ENCODE measurements at regions not wholly inside any gene's neighbourhood (a gene's known extent, or its start where the extent isn't known, plus 50 kb on each side); places are given as distances from the start of the nearest gene placed in this dataset.
A peak's percentile ranks its signal among the peaks of the same experiment; 100 is the strongest.

DNA sequence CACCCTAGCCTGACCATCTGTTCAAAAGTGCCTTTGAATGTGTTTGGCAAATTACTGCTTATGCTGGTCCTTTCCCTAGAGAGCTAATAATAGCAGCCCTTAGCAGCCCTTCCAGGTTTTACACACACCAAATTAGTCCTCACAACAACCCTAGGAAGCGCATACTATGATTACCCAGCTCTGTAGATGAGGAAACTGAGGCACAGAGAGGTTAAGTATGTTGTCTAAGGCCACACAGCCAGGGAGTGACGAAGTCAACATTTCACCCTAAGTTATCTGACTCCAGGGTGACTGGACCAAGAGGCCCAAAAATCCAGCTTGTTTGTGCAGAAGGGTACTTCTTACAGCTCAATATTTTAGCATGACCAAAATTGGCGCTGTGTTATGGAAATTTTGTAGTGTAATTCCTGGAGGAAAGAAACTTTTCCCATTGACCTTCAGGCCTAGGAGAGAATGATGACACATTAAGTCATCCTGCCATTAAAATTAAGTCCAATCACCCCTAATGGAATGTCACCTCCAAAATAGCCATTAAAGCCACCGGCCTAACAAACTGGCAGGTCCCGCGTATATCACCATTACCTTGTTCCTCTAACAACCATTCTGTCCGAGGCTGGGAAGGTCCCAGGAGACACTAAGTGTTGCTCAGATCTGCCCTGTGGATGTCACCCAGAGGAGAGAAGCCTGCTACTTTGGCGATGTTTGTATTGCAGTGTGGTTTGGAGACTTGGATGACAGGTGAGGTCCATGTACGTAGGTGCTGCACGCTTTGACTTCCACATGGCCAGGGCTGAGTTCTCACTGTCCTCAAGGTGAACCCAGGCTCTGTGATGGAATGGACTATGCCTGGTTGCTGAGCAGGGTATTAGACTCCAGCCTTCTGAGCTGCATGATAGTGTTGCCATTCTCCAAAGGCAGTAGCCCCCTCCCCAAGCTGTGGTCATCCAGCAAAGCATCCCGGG, 258.3 kb downstream of the TOMM20 start:
- Mint-ChIP-seq H3K27ac (ENCODE audit: unreplicated experiment) (peak overlapping the region; percentile 84), H3K9me3 (ENCODE audit: unreplicated experiment) (peaks cover 11% of the 10 kb centered on the region), H3K27me3 (ENCODE audit: unreplicated experiment) (peaks cover 5% of the 10 kb centered on the region), H3K36me3 (ENCODE audit: unreplicated experiment) (no peaks in the 10 kb centered on the region), H3K4me3 (ENCODE audit: unreplicated experiment) (peak overlapping the region; percentile 58), H3K4me1 (ENCODE audit: low read depth, unreplicated experiment) (peaks cover 42% of the 10 kb centered on the region)
- TF ChIP-seq, protein P1, sequence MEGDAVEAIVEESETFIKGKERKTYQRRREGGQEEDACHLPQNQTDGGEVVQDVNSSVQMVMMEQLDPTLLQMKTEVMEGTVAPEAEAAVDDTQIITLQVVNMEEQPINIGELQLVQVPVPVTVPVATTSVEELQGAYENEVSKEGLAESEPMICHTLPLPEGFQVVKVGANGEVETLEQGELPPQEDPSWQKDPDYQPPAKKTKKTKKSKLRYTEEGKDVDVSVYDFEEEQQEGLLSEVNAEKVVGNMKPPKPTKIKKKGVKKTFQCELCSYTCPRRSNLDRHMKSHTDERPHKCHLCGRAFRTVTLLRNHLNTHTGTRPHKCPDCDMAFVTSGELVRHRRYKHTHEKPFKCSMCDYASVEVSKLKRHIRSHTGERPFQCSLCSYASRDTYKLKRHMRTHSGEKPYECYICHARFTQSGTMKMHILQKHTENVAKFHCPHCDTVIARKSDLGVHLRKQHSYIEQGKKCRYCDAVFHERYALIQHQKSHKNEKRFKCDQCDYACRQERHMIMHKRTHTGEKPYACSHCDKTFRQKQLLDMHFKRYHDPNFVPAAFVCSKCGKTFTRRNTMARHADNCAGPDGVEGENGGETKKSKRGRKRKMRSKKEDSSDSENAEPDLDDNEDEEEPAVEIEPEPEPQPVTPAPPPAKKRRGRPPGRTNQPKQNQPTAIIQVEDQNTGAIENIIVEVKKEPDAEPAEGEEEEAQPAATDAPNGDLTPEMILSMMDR (IDR thresholded peaks at IDR 0.05; ENCODE audit: partially characterized antibody, unreplicated experiment) = no peak
- DNase-seq = no peak

DNA sequence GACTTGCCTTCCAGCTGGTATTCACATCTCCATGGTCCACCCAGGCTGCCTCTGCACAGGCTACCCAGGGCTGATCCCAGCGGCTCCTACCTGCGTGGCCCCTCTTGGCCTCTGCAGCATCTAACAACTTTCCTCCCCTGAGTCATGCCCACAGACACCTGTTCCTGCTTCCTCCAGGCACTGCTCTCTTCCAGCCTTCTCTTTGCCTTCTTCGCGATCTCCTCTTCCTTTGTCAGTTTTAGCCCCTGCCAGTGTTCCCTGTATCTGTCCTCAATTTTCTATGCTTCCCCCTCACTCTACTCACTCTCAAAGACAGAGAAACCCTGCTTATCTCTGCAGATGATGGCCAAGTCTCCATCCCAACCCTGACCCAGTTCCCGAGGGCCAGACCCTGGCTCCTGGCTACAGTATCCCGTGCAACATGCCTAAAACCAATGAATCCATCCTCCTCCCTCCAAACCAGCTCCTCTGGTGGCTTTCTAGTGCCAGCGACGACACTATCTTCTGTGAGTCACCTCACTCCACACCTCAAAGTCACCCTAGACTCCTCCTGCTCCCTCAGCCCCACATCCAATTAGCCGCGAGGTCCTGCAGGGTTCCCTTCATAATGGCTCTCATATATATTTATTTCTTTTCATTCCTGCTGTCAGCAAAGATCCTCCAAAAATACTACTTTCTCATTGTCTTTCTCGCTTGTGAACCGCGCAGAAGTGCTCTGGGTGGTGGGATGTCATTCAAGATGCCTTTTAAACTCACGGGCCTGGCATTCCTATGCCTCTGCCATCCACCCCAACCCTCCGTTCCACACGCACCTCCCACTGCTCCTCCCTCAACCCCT, 259.2 kb downstream of the TOMM20 start:
- peak; percentile 35 for DNase-seq
- TF ChIP-seq, protein P1 (IDR thresholded peaks at IDR 0.05; ENCODE audit: partially characterized antibody, unreplicated experiment) = no peak
- peaks cover 4% of the 10 kb centered on the region for H3K36me3 Mint-ChIP-seq (ENCODE audit: unreplicated experiment)
- peaks cover 8% of the 10 kb centered on the region for H3K27me3 Mint-ChIP-seq (ENCODE audit: unreplicated experiment)
- peak overlapping the region; percentile 84 for H3K27ac Mint-ChIP-seq (ENCODE audit: unreplicated experiment)
- peak overlapping the region; percentile 58 for H3K4me3 Mint-ChIP-seq (ENCODE audit: unreplicated experiment)
- H3K4me1 Mint-ChIP-seq (ENCODE audit: low read depth, unreplicated experiment) = peaks cover 39% of the 10 kb centered on the region
- H3K9me3 Mint-ChIP-seq (ENCODE audit: unreplicated experiment) = peaks cover 11% of the 10 kb centered on the region

DNA sequence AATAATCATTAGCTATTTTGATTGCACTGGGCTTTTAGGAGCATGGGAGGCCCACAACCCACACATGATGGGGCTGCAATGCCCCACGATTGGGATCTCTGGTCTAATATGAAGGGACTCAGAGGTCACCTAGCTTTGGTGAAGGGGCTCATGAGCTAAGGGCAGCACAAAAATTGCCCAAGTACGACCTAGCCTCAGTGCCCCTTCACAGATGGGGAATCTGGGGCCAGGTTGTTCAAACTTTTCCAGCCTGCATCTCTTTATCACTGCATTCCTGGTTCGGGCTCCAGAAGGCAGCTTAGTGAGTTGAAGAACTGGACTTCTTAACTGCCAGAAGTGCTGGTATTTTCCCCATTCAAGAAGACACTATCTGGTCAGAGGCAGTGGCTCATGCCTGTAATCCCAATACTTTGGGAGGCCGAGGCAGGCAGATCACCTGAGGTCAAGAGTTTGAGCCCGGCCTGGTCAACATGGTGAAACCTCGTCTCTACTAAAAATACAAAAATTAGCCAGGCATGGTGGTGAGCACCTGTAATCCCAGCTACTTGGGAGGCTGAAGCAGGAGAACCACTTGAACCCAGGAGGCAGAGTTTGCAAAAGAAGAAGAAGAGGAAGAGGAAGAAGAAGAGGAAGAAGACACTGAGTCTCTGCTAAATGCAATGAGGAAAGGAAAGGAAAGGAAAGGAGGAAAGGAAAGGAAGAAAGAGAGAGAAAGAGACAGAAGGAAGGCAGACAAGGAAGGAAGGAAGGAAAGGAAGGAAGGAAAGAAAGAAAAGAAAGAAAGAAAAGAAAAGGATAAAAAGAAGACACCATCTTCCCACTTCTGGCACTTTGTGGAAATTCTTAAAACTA, 258.5 kb upstream of the IRF2BP2 start:
- Mint-ChIP-seq H3K36me3 (ENCODE audit: unreplicated experiment) (peaks cover 4% of the 10 kb centered on the region), H3K4me1 (ENCODE audit: low read depth, unreplicated experiment) (peaks cover 44% of the 10 kb centered on the region), H3K27ac (ENCODE audit: unreplicated experiment) (peak overlapping the region; percentile 84), H3K4me3 (ENCODE audit: unreplicated experiment) (no peak overlapping the region), H3K27me3 (ENCODE audit: unreplicated experiment) (peaks cover 8% of the 10 kb centered on the region), H3K9me3 (ENCODE audit: unreplicated experiment) (peaks cover 11% of the 10 kb centered on the region)
- TF ChIP-seq, protein P1 (IDR thresholded peaks at IDR 0.05; ENCODE audit: partially characterized antibody, unreplicated experiment) = no peak
- no peak for DNase-seq

DNA sequence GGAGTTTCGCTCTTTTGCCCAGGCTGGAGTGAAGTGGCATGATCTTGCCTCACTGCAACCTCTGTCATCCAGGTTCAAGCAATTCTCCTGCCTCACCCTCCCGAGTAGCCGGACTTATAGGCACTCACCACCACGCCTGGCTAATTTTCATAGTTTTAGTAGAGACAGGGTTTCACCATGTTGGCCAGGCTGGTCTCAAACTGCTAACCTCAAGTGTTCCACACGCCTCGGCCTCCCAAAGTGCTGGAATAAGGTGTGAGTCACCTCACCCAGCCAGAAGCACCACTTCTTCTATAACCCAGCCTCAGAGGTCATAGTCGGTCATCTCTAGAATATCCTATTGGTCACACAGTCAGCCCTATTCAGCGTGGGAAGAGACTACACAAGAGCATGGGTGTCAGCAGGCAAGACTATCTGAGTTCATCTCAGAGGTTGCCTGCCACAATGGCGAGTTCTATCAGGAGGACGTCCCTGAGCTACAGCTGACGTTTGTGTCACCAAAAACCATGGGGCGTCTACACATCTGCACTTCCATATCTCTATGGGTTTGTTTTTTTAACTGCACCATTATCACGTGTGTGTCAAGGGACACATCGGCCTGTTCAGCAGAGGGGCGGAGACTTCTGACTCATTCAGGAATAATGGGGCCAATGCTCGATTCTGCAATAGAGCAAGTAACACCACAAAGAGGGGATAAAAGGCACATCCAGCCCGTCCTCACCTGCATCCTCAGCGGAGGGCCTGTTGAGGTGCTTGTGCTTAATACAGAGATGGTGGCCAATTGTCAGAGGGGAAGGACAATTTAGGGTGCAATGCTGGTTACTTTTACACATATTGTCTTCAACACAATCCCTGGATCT, 256.3 kb upstream of the IRF2BP2 start:
- Mint-ChIP-seq H3K36me3 (ENCODE audit: unreplicated experiment) (peaks cover 4% of the 10 kb centered on the region), H3K4me3 (ENCODE audit: unreplicated experiment) (no peak overlapping the region), H3K4me1 (ENCODE audit: low read depth, unreplicated experiment) (peaks cover 42% of the 10 kb centered on the region), H3K27me3 (ENCODE audit: unreplicated experiment) (peaks cover 8% of the 10 kb centered on the region), H3K27ac (ENCODE audit: unreplicated experiment) (no peak overlapping the region), H3K9me3 (ENCODE audit: unreplicated experiment) (peaks cover 11% of the 10 kb centered on the region)
- no peak for DNase-seq
- TF ChIP-seq, protein P1 (IDR thresholded peaks at IDR 0.05; ENCODE audit: partially characterized antibody, unreplicated experiment) = no peak
